ENCODE measurements at regions not wholly inside any gene's neighbourhood (a gene's known extent, or its start where the extent isn't known, plus 50 kb on each side); places are given as distances from the start of the nearest gene placed in this dataset.

DNA sequence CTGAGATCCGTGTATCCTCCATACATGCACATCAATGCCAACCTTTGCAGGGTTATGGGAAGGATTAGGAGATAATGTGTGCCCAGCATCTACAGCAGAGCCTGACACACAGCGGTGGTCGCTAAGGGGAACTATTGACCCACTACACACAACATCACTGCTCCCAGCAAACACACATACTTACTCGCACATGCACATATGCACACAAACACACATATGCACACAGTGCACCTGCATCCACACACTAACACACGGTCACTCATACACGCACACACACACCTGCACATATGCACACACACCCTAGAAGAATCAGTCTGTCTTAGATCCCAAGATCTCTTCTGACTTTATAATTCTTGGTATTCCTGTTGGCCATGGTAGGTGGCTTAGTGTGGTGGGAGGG is 118.3 kb downstream of the GYPC start:
- no peak for DNase-seq (ENCODE audit: low read depth, low spot score)

DNA sequence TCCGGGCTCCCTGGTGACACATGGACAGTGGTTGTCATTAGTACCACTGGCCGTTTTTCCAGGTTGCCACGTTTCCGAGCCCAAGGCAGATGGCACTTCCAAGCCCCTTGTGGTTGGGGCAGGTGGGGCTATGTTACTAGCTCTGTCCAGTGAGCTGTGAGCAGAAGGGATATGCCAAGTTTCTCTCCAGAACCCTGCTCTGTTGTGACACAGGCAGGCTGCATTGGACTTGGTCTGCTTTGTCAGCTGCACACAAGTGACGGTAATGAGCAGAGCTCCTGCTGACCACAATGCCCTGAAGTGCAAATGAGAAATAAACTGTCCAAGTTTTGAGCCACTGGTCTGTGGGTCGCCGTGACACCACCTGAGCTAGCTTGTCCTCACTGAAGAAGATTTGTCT is 118.8 kb downstream of the GYPC start:
- DNase-seq (ENCODE audit: low read depth, low spot score), result no peak

DNA sequence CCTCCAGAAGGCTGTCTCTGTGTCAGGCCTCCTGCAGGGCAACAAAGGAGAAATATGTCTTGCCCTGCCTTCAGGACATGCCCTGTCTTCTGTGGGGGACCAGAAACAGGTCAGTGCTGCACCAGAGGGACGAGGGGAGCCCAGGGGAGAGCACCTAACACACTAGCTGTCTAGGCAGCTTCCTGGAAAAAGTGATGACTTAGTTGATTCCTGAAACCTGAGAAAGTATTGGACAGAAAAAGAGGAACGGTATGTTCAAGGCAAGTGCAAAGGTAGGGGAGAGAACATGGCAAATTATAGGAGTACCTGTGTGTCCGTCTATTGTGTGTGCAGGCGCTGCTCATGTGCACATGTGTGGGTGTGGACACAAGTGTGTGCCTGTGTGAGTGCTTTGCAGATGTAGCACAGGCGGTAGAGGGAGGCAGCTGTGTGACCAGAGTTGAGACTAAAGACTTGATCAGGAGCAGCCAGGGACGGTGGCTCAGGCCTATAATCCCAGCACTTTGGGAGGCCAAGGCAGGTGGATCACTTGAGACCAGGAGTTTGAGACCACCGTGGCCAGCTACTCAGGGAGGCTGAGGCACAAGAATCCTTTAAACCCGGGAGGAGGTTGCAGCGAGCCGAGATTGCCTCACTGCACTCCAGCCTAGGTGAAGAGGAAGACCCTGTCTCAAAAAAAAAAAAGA is 119.5 kb downstream of the GYPC start:
- DNase-seq (ENCODE audit: low read depth, low spot score), result no peak

DNA sequence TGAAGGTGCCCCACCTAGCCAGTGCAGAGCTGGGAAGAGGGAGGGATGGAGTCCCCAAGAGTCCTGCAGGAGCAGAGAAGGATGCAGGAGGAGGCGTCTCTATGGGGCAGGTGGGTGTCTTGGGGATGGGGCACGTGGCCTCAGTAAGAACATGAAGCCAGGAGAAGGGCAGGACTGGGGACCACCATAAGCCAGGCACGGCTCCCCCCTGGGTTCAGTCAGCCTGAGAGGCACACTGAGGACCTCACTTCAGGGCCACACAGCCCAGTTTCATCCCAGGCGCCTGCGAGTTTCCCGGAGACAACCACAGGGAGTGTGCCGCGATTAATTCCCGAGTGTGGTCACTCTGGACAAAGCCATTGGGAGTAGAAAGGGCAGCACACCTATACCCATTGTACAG is 120.3 kb downstream of the GYPC start:
- no peak for DNase-seq (ENCODE audit: low read depth, low spot score)

DNA sequence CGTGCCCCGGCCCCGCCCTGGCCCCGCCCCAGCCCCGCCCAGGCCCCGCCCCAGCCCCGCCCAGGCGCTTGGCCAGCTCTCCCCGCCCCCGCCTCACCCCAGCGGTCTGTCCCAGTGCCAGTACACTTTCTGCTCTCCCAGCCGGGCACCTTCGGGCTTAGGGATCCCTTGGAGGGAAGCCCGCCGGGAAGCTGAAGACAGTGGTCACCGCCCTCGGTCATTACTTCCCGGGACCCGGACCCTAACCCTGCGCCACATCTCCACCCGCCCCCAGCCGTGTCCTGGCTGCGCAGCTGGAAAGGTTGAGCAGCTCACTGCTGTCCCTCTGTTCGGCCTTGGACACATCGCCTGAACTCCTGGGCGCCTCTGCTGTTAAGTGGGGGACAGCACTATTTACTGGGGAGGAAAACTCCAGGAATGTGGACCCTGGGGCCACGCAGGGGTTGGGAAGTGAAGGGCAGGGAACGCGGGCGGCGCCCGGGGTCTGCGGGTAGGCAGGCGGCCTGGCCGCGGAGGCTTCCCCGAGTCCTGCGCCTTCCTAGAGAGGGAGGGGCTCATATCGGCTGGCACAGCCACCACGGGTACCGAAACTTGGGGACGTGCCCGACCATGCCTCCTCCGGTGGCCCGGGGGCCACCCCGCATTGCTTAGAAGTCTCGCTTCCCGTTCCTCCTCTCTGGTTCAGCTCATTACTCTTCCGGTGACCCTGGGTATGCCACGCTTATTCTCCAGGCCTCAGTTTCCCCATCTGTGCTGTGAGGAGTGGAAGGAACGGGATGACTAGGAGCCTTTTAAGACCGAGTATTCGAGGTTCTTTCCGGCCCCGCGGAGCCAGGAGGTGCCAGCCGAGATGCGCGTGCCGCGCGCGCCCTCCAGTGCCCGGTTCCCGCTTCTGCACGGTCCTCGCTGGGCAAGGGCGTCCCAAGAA is 121.0 kb downstream of the GYPC start:
- peak; percentile 50 for DNase-seq (ENCODE audit: low read depth, low spot score)

DNA sequence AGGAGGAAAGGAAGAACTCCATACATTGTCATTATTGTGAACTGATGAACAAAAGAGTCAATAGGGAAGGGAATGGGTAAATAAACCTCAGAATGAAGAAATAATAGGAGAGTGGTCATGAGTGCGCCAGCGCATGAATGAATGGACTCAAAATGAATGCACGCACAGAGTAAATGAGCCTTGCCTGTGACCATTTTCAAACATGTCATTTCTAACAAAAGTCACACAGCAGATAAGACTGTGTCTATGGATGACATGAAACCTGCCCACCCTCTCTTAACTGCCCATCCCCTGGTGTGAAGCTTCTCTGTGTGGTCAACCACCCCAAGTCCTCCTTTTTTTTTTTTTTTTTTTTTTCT is 121.1 kb upstream of the TEX51 start:
- DNase-seq (ENCODE audit: low read depth, low spot score), result no peak

DNA sequence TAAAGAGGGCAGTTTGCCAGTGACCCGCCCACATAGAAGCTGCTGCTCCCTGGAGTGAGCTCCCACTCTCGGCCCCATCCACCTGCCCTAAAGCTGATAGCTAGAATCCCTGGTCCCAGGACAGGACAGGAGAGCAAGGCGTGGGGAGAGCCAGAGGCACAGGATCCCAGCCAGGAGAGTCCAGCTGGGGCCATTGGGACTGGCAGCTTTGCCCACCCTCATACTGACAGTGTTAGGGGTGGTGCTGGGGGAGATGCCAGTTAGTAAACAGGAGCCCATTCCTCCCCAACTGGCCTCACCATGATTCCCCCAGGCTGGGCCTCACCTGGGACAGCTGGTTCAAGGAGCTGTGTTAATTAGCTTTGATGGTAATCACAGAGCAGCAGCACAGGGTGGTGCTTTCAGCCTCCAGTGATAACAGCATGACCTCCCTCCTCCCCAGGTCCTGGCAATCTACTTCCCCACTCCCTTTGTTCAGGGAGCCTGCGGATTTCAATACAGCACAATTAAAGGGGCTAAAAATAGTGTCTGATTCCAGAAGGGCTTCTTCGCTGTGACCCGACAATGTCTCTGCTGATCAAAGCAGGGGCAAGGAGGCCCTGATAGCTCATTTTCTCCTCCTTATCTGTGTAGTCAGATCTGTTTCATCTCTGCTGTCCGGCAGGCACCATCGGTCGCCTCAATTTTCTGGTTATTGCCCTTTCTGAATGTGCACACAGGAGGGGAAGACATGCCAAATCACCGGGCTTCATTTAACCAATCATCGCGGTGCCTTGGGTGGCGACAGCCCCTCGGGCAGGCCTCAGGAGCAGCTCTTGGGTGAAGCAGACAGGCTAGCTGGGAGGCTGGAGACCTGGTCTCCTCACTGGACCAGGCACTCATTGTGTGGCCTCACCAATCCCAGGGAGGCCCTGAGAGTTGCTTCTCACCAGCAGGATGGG is 119.9 kb upstream of the TEX51 start:
- DNase-seq (ENCODE audit: low read depth, low spot score), result no peak

DNA sequence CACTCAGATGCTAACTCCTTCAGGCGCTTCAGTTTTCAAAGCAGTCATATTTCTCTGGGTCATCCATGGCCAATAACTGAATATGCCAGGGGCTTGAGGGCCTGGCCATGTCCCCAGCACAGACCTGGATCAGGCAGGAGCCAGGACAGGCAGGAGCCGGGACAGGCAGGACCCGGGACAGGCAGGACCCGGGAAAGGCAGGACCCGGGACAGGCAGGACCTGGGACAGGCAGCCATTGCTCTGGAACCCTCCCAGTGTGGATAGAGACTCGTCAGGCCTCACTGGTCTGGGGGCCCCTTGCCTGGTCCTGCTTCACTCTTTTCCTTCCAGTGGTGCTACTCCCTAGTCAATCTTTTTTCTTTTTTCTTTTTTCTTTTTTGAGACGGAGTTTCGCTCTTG is 117.5 kb upstream of the TEX51 start:
- DNase-seq (ENCODE audit: low read depth, low spot score), result no peak

DNA sequence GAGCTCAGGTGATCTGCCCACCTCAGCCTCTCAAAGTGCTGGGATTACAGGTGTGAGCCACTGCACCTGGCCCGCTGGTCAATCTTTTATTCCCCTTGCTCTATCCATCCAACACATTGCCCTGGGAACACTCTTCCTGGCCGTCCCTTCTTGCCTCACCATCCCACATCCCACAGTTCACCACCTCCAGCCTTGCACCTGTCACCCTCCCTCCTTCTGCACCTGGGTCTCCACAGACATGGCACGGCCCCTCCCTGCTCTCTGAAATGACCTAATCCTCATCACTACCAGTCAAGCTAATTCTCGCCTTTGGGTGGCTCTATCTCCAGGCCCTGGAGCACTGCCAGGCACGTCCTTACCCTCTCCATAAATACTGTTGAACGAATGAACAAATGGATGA is 116.9 kb upstream of the TEX51 start:
- no peak for DNase-seq (ENCODE audit: low read depth, low spot score)

DNA sequence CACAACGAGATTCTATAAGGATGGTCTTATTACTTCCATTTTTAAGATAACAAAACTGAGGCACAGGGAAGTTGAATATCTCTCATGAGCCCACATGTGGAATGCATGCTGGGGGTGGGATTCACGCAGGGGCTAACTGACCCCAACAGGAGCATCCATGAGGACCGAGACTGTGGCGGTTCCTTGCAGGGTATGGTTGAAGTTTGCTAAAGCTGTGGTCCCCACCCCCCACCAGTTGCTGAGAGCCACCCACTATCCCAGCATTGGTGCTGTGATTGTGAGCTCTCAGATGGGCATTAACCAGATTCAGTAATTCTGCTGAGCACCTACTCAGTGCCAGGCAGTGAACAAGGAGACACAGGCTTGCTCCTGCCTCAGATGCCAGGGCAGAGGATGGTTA is 116.0 kb upstream of the TEX51 start:
- no peak for DNase-seq (ENCODE audit: low read depth, low spot score)

DNA sequence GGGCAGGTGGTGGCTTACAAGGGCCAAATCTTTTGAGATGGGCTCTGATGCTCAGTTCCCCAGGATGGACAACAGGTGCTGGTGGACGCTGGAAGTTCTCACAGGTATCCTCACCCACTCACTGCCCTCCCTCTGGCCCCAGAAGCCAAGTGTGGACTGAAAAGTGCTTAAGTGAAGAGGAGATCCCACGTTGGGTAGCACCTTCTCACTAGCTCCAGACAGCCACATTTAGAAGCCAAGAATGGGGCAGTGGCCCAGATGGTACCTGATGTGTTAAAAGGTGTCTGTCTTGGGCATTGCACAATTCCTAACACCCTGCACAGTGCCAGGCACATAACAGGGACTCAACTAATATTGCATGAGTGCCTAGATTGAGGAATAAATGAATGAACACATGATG is 115.3 kb upstream of the TEX51 start:
- DNase-seq (ENCODE audit: low read depth, low spot score), result no peak

DNA sequence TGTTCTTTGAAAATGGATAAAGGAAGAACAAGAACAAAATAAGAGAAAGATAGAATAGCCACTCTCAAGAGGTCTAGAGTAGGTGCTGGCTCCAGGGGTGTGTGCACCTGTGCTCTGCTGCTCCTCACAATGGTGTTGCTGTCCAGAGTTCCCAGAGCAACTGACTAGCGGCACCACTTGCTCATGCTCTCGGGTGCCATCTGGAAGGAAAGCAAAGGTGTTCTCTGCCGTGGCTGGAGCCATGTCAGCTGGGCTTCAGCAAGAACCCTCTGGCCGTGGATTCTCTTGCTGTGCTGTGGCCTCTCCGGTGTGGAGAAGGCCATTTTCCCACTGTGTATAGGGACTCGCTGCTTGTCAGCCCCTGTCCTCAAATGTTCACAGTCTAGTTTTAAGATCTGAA is 114.6 kb upstream of the TEX51 start:
- no peak for DNase-seq (ENCODE audit: low read depth, low spot score)

DNA sequence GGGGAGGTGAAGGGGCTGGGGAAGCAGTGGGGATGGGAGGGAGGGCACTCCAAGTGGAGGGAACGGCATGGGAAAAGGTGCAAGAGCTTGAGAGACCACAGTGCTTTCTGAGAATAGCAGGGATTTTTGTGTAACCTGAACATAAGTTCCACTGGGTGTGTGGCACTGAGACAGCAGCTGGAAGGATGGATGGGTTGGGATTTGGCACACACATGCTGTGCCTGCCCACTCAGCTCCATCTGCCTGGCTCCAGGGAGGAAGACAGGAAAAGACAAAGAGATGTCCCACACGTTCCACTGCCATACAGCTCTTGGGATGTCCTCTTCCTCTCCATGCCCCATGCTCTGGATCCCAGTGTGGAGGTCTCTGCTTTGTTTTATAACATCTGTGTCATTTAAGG is 114.1 kb upstream of the TEX51 start:
- DNase-seq (ENCODE audit: low read depth, low spot score), result no peak

DNA sequence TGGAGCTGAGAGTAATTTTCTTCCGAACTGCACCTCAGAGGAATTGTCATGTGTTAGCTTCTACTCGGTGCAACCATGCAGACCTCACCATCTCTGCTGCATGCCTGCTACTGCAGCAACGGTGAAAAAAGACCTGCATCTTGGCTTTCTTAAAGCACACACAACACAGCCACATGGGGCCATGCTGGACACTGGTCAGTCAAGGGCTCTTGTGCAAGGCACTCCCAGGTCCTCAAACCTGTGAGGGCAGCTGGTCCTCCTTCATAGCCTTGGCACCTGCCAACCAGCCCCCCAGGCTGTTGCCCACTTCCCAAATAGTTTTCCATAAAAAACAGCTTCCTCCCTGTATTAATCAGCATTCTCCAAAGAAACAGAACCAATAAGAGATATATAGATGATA is 113.5 kb upstream of the TEX51 start:
- DNase-seq (ENCODE audit: low read depth, low spot score), result no peak

DNA sequence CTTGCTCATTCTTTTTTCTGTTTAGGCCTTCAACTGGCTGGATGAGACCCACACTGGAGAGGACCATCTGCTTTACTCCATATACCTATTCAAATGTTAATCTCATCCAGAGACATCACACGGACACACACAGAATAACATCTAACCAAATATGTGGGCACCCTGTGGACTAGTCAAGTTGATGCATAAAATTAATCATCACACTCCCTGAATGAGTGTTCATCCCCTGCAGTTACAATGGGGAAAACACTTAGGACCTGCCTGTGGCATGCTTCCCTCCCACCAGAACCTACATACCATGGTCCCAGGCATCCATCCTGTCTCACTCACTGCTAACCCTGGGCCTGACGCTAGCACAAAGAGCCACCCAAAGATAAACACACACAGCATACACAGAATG is 112.8 kb upstream of the TEX51 start:
- no peak for DNase-seq (ENCODE audit: low read depth, low spot score)

DNA sequence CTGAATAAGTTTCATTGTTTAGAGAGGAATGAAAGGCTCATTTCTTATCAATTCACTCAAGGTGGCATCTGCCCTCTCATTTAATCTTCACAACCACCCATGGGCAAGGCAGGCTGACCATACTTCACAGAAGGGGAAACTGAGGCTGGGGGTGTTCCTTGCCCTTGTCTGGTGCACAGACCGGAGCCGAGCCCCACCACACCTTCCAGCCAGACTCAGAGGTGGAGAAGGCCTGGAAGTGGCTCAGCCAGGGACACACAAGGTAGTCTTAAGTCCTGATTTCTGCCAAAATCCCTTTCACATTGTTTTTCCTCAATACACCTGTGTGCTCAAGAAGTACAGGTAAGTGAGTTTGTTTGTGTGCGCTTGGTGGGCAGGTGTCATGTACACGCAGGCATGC is 111.9 kb upstream of the TEX51 start:
- no peak for DNase-seq (ENCODE audit: low read depth, low spot score)

DNA sequence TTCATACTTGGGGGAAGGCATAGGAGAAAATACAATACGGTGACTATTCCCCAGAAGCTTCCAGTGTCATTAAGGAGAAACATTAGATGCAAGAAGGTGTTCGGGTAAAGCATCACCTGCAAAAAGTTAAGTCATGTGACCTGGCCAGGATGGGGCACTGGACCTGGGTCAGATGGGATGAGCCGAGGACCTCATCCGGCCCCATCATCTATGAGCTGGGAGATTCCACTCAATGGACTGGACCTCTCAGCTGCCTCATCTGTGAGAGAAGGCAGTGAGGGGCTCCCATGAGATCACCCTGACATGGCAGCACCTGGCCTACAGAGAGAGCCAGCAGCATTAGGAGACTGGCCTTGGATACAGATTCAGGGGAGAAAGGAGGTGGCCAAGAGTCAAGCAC is 111.4 kb upstream of the TEX51 start:
- no peak for DNase-seq (ENCODE audit: low read depth, low spot score)

DNA sequence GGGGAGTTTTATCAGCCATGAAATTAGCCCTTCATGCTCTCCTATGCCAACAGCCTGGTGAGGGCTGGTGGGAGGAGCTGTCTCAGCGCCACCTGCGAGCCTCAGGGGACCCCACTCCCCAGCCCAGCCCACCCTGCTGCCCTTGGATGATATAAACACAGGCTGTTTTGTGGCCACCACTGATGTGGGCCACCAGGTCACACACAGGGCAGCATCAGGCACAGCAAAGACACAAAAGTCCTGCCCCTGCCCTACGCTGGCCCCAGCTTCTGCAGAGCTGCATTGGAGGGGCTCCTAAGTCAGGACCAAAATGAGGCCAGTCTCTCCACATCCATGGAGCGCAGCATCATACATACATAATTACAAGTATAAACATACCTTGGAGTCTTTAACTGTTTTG is 110.6 kb upstream of the TEX51 start:
- no peak for DNase-seq (ENCODE audit: low read depth, low spot score)

DNA sequence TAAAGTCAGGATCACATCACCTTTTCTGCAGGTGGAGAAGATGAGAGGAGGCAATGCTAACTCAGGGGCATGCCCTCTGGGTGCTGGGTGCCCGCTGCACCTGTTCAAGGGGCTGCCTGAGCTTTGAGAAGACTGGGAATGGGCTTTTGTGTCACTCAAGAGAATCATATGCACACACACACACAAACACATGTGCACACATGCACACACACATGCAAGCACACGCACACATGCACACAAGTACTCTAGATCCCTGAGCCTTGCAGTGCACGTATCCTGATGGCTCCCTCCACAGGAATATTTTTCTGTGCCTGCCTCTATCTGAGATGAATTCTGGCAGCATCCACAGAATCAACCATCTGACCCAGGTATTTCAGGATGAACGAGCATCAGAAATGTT is 110.0 kb upstream of the TEX51 start:
- DNase-seq (ENCODE audit: low read depth, low spot score), result no peak

DNA sequence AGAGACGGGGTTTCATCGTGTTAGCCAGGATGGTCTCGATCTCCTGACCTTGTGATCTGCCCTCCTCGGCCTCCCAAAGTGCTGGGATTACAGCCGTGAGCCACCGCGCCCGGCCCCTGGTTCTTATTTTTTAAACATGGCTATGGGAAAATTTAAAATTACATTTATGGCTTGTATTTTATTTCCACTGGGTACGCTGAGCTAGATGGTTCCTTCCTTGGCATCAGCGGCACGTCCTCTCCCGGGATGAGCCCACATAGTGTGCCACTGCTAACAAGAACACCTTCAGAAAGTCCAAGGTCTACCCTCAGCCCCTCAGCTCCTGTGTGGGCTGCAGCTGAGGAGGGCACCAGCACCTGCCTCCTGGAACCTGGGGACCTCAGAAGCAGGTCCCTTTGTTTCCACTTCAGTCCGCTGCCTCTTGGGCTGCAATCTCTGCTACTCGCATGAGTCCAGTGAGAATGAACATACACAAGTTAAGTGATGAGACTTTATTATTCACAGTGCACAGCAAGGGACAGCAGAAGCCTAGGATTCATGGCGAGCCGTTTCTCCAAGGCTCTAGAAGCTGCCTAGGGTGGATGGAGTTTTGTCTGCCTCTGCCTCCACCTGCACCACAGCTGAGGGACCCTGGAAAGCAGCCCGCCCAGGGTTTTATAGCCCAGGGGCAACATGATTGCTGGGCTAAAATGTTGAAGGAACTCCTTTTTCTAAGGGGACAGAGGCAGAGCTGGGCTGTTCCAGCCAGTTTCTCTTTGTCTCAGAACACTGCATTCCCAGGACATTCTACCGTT is 107.5 kb upstream of the TEX51 start:
- no peak for DNase-seq (ENCODE audit: low read depth, low spot score)

DNA sequence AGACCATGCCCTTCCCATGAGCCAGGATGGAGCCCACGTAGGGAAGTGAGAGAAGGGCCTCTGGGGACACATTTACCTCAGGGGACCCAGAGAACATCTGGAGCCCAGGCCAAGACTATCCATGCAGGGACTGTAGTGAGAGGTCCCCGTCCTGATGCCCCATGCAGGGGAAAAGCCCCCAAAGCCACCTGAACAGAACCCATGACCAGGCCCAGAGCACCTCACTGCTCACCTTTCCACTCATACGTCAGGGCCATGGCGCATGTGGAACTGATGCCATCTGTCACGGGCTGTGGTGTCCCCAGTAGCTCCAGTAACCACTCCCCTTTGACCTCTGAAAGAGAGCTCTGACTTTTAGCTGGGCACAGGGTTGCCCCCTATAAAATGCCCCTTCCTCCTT is 106.5 kb upstream of the TEX51 start:
- no peak for DNase-seq (ENCODE audit: low read depth, low spot score)
